ENCODE measurements at regions not wholly inside any gene's neighbourhood (a gene's known extent, or its start where the extent isn't known, plus 50 kb on each side); places are given as distances from the start of the nearest gene placed in this dataset.
"Not testable (repeated sequence)": the region's sequence is repeated elsewhere in the genome, so short reads cannot be mapped to it uniquely, and the experiment has no call there.

GRCh38 chr1:80565406-80565805, 1235.3 kb upstream of the ADGRL2 start:
- DNase-seq, result no peak

GRCh38 chr1:80542231-80542630, 1258.5 kb upstream of the ADGRL2 start:
- no peak for DNase-seq

GRCh38 chr1:80540596-80540995, 1260.1 kb upstream of the ADGRL2 start:
- DNase-seq, result no peak

GRCh38 chr1:80540149-80540548, 1260.6 kb upstream of the ADGRL2 start:
- DNase-seq, result no peak

GRCh38 chr1:80539298-80539697, 1261.4 kb upstream of the ADGRL2 start:
- DNase-seq, result not testable (repeated sequence)

GRCh38 chr1:80536461-80536860, 1264.3 kb upstream of the ADGRL2 start:
- DNase-seq, result no peak

- DNase-seq, result no peak
These were observed 1265.3 kb upstream of the ADGRL2 start for GRCh38 chr1:80535466-80535865.

GRCh38 chr1:80534606-80535360, 1266.0 kb upstream of the ADGRL2 start:
- no peak for DNase-seq

- DNase-seq, result no peak
These were observed 1266.9 kb upstream of the ADGRL2 start for GRCh38 chr1:80533775-80534334.

- no peak for DNase-seq
These were observed 1267.6 kb upstream of the ADGRL2 start for GRCh38 chr1:80533093-80533492.

- no peak for DNase-seq
These were observed 1269.6 kb upstream of the ADGRL2 start for GRCh38 chr1:80531182-80531581.

- no peak for DNase-seq
These were observed 1271.2 kb upstream of the ADGRL2 start for GRCh38 chr1:80529546-80529945.

GRCh38 chr1:80523861-80524260, 1276.9 kb upstream of the ADGRL2 start:
- no peak for DNase-seq

- DNase-seq, result not testable (repeated sequence)
These were observed 1277.7 kb upstream of the ADGRL2 start for GRCh38 chr1:80523071-80523470.

GRCh38 chr1:80520949-80521348, 1279.8 kb upstream of the ADGRL2 start:
- DNase-seq, result no peak

- no peak for DNase-seq
These were observed 1283.7 kb upstream of the ADGRL2 start for GRCh38 chr1:80517062-80517461.

- no peak for DNase-seq
These were observed 1290.7 kb upstream of the ADGRL2 start for GRCh38 chr1:80509965-80510522.

- no peak for DNase-seq
These were observed 1294.5 kb upstream of the ADGRL2 start for GRCh38 chr1:80506216-80506615.

- no peak for DNase-seq
These were observed 1302.1 kb upstream of the ADGRL2 start for GRCh38 chr1:80498673-80499072.

- no peak for DNase-seq
These were observed 1304.9 kb upstream of the ADGRL2 start for GRCh38 chr1:80495806-80496205.

- DNase-seq, result no peak
These were observed 1328.6 kb upstream of the ADGRL2 start for GRCh38 chr1:80472145-80472544.

- no peak for DNase-seq
These were observed 1332.4 kb upstream of the ADGRL2 start for GRCh38 chr1:80468356-80468755.

GRCh38 chr1:80462006-80462405, 1338.7 kb upstream of the ADGRL2 start:
- DNase-seq, result no peak

- no peak for DNase-seq
These were observed 1343.3 kb upstream of the ADGRL2 start for GRCh38 chr1:80457409-80457808.

- DNase-seq, result no peak
These were observed 1347.0 kb upstream of the ADGRL2 start for GRCh38 chr1:80453775-80454174.

All from NCI-H1436 treated with DMSO at 0.1 percent for 48 hours (cell line).